ENCODE measurements at regions not wholly inside any gene's neighbourhood (a gene's known extent, or its start where the extent isn't known, plus 50 kb on each side); places are given as distances from the start of the nearest gene placed in this dataset.

- DNase-seq (ENCODE audit: extremely low read depth in 1 of 2, low read depth in 1 of 2), result no peak
Observed at GRCh38 chr3:57009802-57010201, 50.7 kb upstream of the SPATA12 start.

- no peak for DNase-seq (ENCODE audit: extremely low read depth in 1 of 2, low read depth in 1 of 2)
Observed at GRCh38 chr3:57009367-57009766, 51.1 kb upstream of the SPATA12 start.

- DNase-seq (ENCODE audit: extremely low read depth in 1 of 2, low read depth in 1 of 2), result peak in 1 of 2 donors; percentile 6
Observed at GRCh38 chr3:57007521-57008460, 52.7 kb upstream of the SPATA12 start.

GRCh38 chr3:57006949-57007419 lies 53.5 kb upstream of the SPATA12 start:
- DNase-seq (ENCODE audit: extremely low read depth in 1 of 2, low read depth in 1 of 2), result no peak

GRCh38 chr3:57006179-57006657 lies 54.2 kb upstream of the SPATA12 start:
- DNase-seq (ENCODE audit: extremely low read depth in 1 of 2, low read depth in 1 of 2), result no peak

- no peak for DNase-seq (ENCODE audit: extremely low read depth in 1 of 2, low read depth in 1 of 2)
Observed at GRCh38 chr3:57004229-57004628, 56.2 kb upstream of the SPATA12 start.

GRCh38 chr3:57003676-57004075 lies 56.8 kb upstream of the SPATA12 start:
- no peak for DNase-seq (ENCODE audit: extremely low read depth in 1 of 2, low read depth in 1 of 2)

- DNase-seq (ENCODE audit: extremely low read depth in 1 of 2, low read depth in 1 of 2), result no peak
Observed at GRCh38 chr3:57001356-57001755, 59.1 kb upstream of the SPATA12 start.

- no peak for DNase-seq (ENCODE audit: extremely low read depth in 1 of 2, low read depth in 1 of 2)
Observed at GRCh38 chr3:57000012-57000411, 60.5 kb upstream of the SPATA12 start.

GRCh38 chr3:56999547-56999946 lies 60.9 kb upstream of the SPATA12 start:
- DNase-seq (ENCODE audit: extremely low read depth in 1 of 2, low read depth in 1 of 2), result no peak

GRCh38 chr3:56998076-56998529 lies 62.4 kb upstream of the SPATA12 start:
- no peak for DNase-seq (ENCODE audit: extremely low read depth in 1 of 2, low read depth in 1 of 2)

GRCh38 chr3:56997675-56998074 lies 62.8 kb upstream of the SPATA12 start:
- DNase-seq (ENCODE audit: extremely low read depth in 1 of 2, low read depth in 1 of 2), result no peak

GRCh38 chr3:56997041-56997440 lies 63.4 kb upstream of the SPATA12 start:
- DNase-seq (ENCODE audit: extremely low read depth in 1 of 2, low read depth in 1 of 2), result no peak

- no peak for DNase-seq (ENCODE audit: extremely low read depth in 1 of 2, low read depth in 1 of 2)
Observed at GRCh38 chr3:56994391-56994790, 66.1 kb upstream of the SPATA12 start.

- DNase-seq (ENCODE audit: extremely low read depth in 1 of 2, low read depth in 1 of 2), result no peak
Observed at GRCh38 chr3:56990641-56991015, 69.8 kb upstream of the SPATA12 start.

- no peak for DNase-seq (ENCODE audit: extremely low read depth in 1 of 2, low read depth in 1 of 2)
Observed at GRCh38 chr3:56989977-56990640, 70.4 kb upstream of the SPATA12 start.

GRCh38 chr3:56989169-56989976 lies 71.1 kb upstream of the SPATA12 start:
- no peak for DNase-seq (ENCODE audit: extremely low read depth in 1 of 2, low read depth in 1 of 2)

GRCh38 chr3:56988458-56989168 lies 71.9 kb upstream of the SPATA12 start:
- DNase-seq (ENCODE audit: extremely low read depth in 1 of 2, low read depth in 1 of 2), result peak in 1 of 2 donors; percentile 41

GRCh38 chr3:56987238-56987895 lies 73.1 kb upstream of the SPATA12 start:
- DNase-seq (ENCODE audit: extremely low read depth in 1 of 2, low read depth in 1 of 2), result no peak

GRCh38 chr3:56986347-56986746 lies 74.1 kb upstream of the SPATA12 start:
- no peak for DNase-seq (ENCODE audit: extremely low read depth in 1 of 2, low read depth in 1 of 2)
